PC-9 (cell line): ENCODE measurements at regions not wholly inside any gene's neighbourhood (a gene's known extent, or its start where the extent isn't known, plus 50 kb on each side); places are given as distances from the start of the nearest gene placed in this dataset.

Experiments used
- CTCF ChIP-seq: fragments of 200-600 bp; sonication (generic); conservative IDR thresholded peaks from 2 replicates; pipeline ENCODE4 v1.6.1; 2017; ENCODE audit warnings: mixed run types, antibody characterized with exemption, mild to moderate bottlenecking, moderate library complexity
- EZH2 ChIP-seq: fragments of 200-600 bp; sonication (generic); IDR thresholded peaks from 2 replicates; pipeline ENCODE4 v1.8.0; 2017; ENCODE audit warnings: antibody characterized with exemption, low read depth

GRCh38 chr13:94921181-94921580 lies 208.8 kb upstream of the SOX21 start:
- TF ChIP-seq CTCF = no peak
- no peak for TF ChIP-seq EZH2
